ENCODE measurements at regions not wholly inside any gene's neighbourhood (a gene's known extent, or its start where the extent isn't known, plus 50 kb on each side); places are given as distances from the start of the nearest gene placed in this dataset.

DNA sequence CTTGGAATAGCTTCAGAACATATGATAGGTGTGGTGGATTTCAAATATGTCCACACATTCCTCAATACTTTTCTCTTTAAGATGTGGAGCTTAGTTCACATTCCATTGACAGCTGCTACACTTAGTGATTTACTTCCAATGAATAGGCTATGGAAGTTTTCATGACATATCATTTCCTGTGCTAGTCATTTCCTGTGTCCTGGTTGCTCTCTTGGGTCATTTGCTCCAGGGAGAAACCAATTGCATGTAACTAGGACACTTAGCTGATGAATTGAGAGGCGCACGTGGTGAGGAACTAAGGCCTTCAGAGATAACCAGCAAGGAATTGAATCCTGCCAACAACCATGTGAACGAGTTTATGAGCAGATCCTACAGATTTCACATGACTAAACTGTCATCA is 120.9 kb downstream of the SLC17A6 start:
- in situ Hi-C loops (cut with HindIII; ENCODE audit: low sequenced_read_pairs): no loop called here
- no peak for DNase-seq (ENCODE audit: low read depth)
- TF ChIP-seq, protein P1, sequence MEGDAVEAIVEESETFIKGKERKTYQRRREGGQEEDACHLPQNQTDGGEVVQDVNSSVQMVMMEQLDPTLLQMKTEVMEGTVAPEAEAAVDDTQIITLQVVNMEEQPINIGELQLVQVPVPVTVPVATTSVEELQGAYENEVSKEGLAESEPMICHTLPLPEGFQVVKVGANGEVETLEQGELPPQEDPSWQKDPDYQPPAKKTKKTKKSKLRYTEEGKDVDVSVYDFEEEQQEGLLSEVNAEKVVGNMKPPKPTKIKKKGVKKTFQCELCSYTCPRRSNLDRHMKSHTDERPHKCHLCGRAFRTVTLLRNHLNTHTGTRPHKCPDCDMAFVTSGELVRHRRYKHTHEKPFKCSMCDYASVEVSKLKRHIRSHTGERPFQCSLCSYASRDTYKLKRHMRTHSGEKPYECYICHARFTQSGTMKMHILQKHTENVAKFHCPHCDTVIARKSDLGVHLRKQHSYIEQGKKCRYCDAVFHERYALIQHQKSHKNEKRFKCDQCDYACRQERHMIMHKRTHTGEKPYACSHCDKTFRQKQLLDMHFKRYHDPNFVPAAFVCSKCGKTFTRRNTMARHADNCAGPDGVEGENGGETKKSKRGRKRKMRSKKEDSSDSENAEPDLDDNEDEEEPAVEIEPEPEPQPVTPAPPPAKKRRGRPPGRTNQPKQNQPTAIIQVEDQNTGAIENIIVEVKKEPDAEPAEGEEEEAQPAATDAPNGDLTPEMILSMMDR (IDR thresholded peaks at IDR 0.05; ENCODE audit: low read depth, low read length, missing control alignments): no peak
- H3K4me3 ChIP-seq (ENCODE audit: low read depth, low read length): no peak overlapping the region

DNA sequence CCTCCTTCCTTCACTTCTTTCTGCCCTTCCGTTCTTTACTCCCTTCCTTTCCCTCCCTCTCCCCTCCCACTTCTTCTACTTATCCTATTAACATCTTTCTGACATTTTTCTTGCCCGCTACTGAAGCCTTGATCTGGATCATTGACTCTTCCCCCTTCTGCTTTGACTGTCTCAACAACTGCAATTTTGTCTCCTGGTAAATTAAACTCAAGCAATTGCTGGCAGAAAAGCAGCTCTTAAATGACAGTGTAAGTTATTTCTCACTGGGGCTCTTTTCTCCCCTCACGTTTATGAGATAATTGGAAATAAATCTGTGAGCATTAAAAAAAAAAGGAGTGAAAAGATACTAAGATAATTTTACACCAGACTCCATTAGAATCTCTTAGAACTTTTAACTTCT is 120.0 kb downstream of the SLC17A6 start:
- in situ Hi-C loops (cut with HindIII; ENCODE audit: low sequenced_read_pairs): no loop called here
- DNase-seq (ENCODE audit: low read depth): no peak
- TF ChIP-seq, protein P1 (IDR thresholded peaks at IDR 0.05; ENCODE audit: low read depth, low read length, missing control alignments): no peak
- H3K4me3 ChIP-seq (ENCODE audit: low read depth, low read length): no peak overlapping the region

DNA sequence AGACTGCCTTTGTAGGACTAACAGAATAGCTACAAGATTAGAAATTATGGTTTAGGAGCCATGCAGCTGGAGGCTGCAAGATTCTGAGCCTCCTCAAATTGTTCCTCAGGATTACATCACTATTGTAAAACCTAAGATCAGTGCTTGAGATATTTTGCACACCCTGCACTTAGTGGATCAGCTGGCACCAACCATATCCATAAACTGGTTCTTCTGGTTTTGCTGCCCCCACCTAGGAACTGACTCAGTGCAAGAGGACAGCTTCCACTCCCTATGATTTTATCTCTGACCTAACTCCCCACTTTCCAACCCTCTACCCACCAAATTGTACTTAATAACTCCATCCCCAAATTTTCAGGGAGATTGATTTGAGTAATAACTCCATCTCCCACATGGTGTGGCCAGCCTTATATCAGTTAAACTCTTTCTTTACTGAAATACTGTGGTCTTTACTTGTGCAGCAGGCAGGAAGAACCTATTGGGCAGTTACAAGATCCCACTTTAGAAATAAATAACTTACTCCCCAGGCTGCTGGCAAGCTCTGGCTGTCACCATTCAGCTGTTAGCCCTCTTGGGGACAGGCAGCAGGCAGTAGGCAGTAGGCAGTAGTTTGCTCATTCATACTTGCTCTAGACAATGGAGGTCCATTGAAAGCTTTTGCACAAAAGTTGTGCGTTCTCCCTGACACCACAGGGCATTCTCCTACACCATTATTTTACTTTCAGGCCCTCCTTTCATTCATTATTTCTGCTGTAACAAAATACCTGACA is 119.0 kb downstream of the SLC17A6 start:
- TF ChIP-seq, protein P1 (IDR thresholded peaks at IDR 0.05; ENCODE audit: low read depth, low read length, missing control alignments): no peak
- no peak overlapping the region for H3K4me3 ChIP-seq (ENCODE audit: low read depth, low read length)
- no peak for DNase-seq (ENCODE audit: low read depth)
- in situ Hi-C loops (cut with HindIII; ENCODE audit: low sequenced_read_pairs): no loop called here

DNA sequence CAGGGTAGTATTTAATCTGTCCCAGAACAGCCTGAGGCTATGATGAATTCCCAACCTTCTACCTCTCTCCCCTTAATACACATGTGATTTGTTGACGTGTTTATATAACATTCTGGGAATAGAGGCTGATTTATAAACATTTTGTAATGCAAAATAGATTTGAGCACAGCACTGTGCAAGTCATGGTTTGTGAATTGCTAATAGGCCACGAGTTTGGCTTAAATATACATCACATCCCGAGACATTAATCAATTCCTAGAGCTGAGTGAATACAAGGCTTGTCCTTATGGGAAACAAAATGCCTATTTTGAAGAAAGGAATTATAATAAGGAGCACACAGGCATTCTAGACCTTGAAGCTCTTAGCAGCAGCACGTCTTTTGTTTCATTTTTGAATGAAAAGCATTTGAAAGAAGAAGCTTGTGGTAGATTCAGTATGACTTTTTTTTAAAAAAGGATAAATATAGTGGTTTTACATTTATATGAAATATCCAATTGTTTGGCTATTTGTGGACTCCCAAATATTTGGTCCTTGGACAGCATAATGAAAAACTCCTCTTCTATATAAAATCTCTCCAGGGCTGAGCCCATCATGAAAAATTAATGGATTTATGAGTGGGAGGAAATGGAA is 116.4 kb downstream of the SLC17A6 start:
- in situ Hi-C loops (cut with HindIII; ENCODE audit: low sequenced_read_pairs): no loop called here
- DNase-seq (ENCODE audit: low read depth): peak; percentile 19
- TF ChIP-seq, protein P1 (IDR thresholded peaks at IDR 0.05; ENCODE audit: low read depth, low read length, missing control alignments): no peak
- no peak overlapping the region for H3K4me3 ChIP-seq (ENCODE audit: low read depth, low read length)

DNA sequence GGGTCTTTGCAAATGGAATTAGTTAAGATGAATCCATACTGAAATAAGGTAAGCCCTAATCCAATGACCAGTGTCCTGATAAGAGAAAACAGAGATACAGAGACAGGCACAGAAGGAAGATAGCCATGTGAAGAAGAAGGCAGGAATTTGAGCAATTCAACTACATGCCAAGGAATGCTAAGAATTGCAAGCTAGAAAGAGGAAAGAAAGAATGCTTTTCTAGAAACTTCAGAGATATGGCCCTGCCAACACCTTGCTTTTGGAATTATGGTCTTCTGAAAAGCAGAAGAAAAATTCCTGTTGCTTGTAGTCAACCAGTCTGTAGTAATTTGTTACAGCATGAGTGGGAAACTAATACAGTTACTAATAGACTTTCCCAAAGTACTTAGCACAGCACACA is 111.3 kb downstream of the SLC17A6 start:
- DNase-seq (ENCODE audit: low read depth): no peak
- in situ Hi-C loops (cut with HindIII; ENCODE audit: low sequenced_read_pairs): no loop called here
- TF ChIP-seq, protein P1 (IDR thresholded peaks at IDR 0.05; ENCODE audit: low read depth, low read length, missing control alignments): no peak
- no peak overlapping the region for H3K4me3 ChIP-seq (ENCODE audit: low read depth, low read length)

DNA sequence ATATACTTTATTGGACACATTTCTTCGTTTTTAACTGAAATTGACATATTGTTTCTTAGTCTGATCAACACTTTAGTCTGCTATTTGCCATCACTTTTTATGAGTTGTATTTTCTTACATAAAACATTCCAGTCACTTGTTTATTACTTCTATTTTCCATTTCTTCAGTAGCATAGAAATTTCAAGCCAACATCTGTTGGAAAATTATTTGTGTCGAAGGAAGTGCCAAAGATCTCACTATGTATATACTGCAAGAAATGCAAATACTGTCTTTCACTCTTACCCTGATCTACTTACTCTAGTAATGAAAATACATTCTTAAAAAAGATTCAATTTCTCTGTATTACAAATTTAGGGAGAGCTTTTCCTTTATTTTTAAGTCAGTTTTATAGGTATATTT is 105.9 kb downstream of the SLC17A6 start:
- in situ Hi-C loops (cut with HindIII; ENCODE audit: low sequenced_read_pairs): no loop called here
- TF ChIP-seq, protein P1 (IDR thresholded peaks at IDR 0.05; ENCODE audit: low read depth, low read length, missing control alignments): no peak

More for the DNA sequence above, 105.9 kb downstream of the SLC17A6 start:
- DNase-seq (ENCODE audit: low read depth): no peak
- H3K4me3 ChIP-seq (ENCODE audit: low read depth, low read length): no peak overlapping the region
